ENCODE measurements at regions not wholly inside any gene's neighbourhood (a gene's known extent, or its start where the extent isn't known, plus 50 kb on each side); places are given as distances from the start of the nearest gene placed in this dataset.

DNA sequence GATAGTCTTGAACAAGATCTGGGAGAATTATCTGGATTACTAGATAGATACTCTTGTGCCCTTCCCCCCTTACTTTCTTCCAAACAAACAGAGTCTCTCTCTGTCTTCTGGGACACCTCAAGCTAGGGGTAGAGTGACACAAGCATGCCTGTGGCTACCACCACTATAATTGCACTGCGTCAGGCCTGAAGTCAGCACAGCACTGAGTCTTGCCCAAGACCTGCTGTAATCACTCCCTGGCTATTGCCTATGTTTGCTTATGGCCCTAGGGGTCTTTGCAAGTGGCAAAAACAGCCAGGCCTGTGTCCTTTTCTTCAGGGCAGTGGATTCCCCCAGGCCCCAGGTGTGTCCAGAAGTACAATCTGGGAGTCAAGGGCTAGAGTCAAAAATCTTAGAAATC, 106.6 kb downstream of the SLC5A7 start:
- H4K20me1 ChIP-seq (ENCODE audit: control insufficient read depth, extremely low read depth, insufficient read depth, low read length) = no peaks in the 10 kb centered on the region
- DNase-seq (ENCODE audit: low read depth, low spot score) (no peak), FAIRE-seq (no peak)
- H3K36me3 ChIP-seq (ENCODE audit: control insufficient read depth in 2 of 2, extremely low read depth in 1 of 2, insufficient read depth in 2 of 2, low read length in 2 of 2) = no peaks in the 10 kb centered on the region
- no peaks in the 10 kb centered on the region for H3K4me1 ChIP-seq (ENCODE audit: control insufficient read depth, extremely low read depth, insufficient read depth, low read length)
- no peaks in the 10 kb centered on the region for H3K9me3 ChIP-seq (ENCODE audit: control insufficient read depth, low read depth, low read length)
- dilution Hi-C loops (cut with MboI; ENCODE audit: extremely low pct_ligation_motif_present, low sequenced_read_pairs) = no loop called here
- H3K4me2 ChIP-seq (ENCODE audit: control insufficient read depth, extremely low read depth, insufficient read depth, low read depth, low read length) = no peak overlapping the region
- H3K9me1 ChIP-seq (ENCODE audit: control insufficient read depth, extremely low read depth, insufficient read depth, low read length) = no peaks in the 10 kb centered on the region
- H3K4me3 ChIP-seq (ENCODE audit: control insufficient read depth in 2 of 3, extremely low read depth in 1 of 3, insufficient read depth in 2 of 3, low read depth in 1 of 3, low read length in 3 of 3) = no peak overlapping the region
- no peak overlapping the region for H3K27ac ChIP-seq (ENCODE audit: control insufficient read depth, insufficient read depth, low read length)
- no peaks in the 10 kb centered on the region for H3K79me2 ChIP-seq (ENCODE audit: control insufficient read depth, insufficient read depth, low read length)
- no peaks in the 10 kb centered on the region for H3K27me3 ChIP-seq (ENCODE audit: control insufficient read depth, extremely low read depth, insufficient read depth, low read length)
- no peak overlapping the region for H2AFZ ChIP-seq (ENCODE audit: control insufficient read depth, low read length)
- TF ChIP-seq, protein P1, sequence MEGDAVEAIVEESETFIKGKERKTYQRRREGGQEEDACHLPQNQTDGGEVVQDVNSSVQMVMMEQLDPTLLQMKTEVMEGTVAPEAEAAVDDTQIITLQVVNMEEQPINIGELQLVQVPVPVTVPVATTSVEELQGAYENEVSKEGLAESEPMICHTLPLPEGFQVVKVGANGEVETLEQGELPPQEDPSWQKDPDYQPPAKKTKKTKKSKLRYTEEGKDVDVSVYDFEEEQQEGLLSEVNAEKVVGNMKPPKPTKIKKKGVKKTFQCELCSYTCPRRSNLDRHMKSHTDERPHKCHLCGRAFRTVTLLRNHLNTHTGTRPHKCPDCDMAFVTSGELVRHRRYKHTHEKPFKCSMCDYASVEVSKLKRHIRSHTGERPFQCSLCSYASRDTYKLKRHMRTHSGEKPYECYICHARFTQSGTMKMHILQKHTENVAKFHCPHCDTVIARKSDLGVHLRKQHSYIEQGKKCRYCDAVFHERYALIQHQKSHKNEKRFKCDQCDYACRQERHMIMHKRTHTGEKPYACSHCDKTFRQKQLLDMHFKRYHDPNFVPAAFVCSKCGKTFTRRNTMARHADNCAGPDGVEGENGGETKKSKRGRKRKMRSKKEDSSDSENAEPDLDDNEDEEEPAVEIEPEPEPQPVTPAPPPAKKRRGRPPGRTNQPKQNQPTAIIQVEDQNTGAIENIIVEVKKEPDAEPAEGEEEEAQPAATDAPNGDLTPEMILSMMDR (optimal IDR thresholded peaks at IDR 0.05 in 1 of 3, IDR thresholded peaks at IDR 0.05 in 1 of 3, conservative IDR thresholded peaks at IDR 0.05 in 1 of 3; ENCODE audit: extremely low read depth in 1 of 3, insufficient read depth in 2 of 3, low read length in 3 of 3) = no peak
- no peak for TF ChIP-seq EZH2 (IDR thresholded peaks at IDR 0.05; ENCODE audit: low read length)
- H3K9ac ChIP-seq (ENCODE audit: control insufficient read depth, extremely low read depth, insufficient read depth, low read length) = no peak overlapping the region

DNA sequence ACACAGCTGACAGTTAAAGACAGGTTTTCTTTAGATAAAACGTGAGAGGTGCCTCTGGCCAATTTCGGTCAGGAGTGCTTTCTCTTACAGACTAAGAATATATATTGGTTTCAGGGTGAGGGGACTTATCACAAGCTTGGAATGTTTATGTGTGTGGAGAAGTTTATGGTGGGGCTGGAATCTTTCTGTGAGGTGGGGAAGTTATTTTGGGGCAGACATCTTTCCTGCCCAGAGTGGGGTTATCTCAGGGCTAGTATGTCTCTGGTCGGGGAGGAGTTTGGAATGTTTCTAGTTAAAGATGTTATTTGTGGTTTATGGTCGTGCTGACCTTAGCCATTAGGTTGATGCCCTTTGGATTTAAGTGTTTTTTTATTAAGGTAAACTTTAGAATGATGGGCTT, 115.2 kb downstream of the SLC5A7 start:
- H3K4me1 ChIP-seq (ENCODE audit: control insufficient read depth, extremely low read depth, insufficient read depth, low read length) = no peaks in the 10 kb centered on the region
- H4K20me1 ChIP-seq (ENCODE audit: control insufficient read depth, extremely low read depth, insufficient read depth, low read length) = no peaks in the 10 kb centered on the region
- H3K9ac ChIP-seq (ENCODE audit: control insufficient read depth, extremely low read depth, insufficient read depth, low read length) = no peak overlapping the region
- DNase-seq (ENCODE audit: low read depth, low spot score) = no peak
- H3K9me3 ChIP-seq (ENCODE audit: control insufficient read depth, low read depth, low read length) = no peaks in the 10 kb centered on the region
- no peak overlapping the region for H3K27ac ChIP-seq (ENCODE audit: control insufficient read depth, insufficient read depth, low read length)
- no peak overlapping the region for H3K4me2 ChIP-seq (ENCODE audit: control insufficient read depth, extremely low read depth, insufficient read depth, low read depth, low read length)
- no peaks in the 10 kb centered on the region for H3K79me2 ChIP-seq (ENCODE audit: control insufficient read depth, insufficient read depth, low read length)
- FAIRE-seq = no peak
- no peaks in the 10 kb centered on the region for H3K9me1 ChIP-seq (ENCODE audit: control insufficient read depth, extremely low read depth, insufficient read depth, low read length)
- H3K36me3 ChIP-seq (ENCODE audit: control insufficient read depth in 2 of 2, extremely low read depth in 1 of 2, insufficient read depth in 2 of 2, low read length in 2 of 2) = no peaks in the 10 kb centered on the region
- no peak for TF ChIP-seq EZH2 (IDR thresholded peaks at IDR 0.05; ENCODE audit: low read length)
- TF ChIP-seq, protein P1 (optimal IDR thresholded peaks at IDR 0.05 in 1 of 3, IDR thresholded peaks at IDR 0.05 in 1 of 3, conservative IDR thresholded peaks at IDR 0.05 in 1 of 3; ENCODE audit: extremely low read depth in 1 of 3, insufficient read depth in 2 of 3, low read length in 3 of 3) = no peak
- H3K27me3 ChIP-seq (ENCODE audit: control insufficient read depth, extremely low read depth, insufficient read depth, low read length) = no peaks in the 10 kb centered on the region
- no peak overlapping the region for H3K4me3 ChIP-seq (ENCODE audit: control insufficient read depth in 2 of 3, extremely low read depth in 1 of 3, insufficient read depth in 2 of 3, low read depth in 1 of 3, low read length in 3 of 3)
- dilution Hi-C loops (cut with MboI; ENCODE audit: extremely low pct_ligation_motif_present, low sequenced_read_pairs) = no loop called here
- no peak overlapping the region for H2AFZ ChIP-seq (ENCODE audit: control insufficient read depth, low read length)
